ENCODE measurements at regions not wholly inside any gene's neighbourhood (a gene's known extent, or its start where the extent isn't known, plus 50 kb on each side); places are given as distances from the start of the nearest gene placed in this dataset.
"Not testable (repeated sequence)": the region's sequence is repeated elsewhere in the genome, so short reads cannot be mapped to it uniquely, and the experiment has no call there.

DNA sequence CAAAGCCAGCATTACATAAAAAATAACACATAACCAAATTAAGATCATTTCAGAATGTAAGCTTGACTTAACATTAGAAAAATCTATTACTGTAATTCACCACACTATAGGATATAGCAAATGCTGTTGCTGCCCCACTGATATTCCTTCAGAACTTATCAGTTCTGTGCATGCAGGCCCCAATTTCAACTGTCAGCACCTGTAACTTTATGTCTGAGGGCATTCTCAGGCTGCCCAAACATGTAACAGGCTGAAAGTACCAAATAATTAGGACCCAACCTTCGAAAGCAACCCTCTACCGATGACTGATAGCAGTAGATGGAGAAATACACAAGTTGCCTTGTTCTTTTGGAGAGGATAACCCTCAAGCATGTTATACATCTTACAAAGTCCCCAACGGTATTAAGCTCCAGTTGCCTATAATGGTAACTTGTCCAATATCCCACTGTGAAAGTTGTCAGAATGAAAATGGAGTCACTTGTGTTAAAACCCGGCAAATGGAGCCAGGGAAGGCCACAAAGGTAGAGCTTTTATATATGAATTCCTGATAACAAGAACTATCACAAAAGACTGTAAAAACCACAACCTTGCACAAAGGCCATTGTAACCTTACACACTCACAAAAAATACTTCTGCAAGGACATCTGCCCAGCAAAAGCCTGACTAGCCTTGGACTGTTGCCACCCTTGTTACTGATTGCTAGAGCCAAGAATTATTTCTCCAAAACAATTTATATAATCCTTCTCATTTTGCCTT lies 66.9 kb upstream of the ZNF746 start:
- Mint-ChIP-seq H3K27me3 (no peaks in the 10 kb centered on the region), H3K36me3 (ENCODE audit: low read depth) (peaks cover 91% of the 10 kb centered on the region), H3K27ac (no peak overlapping the region), H3K4me3 (no peak overlapping the region), H3K4me1 (ENCODE audit: low read depth) (peaks cover 17% of the 10 kb centered on the region), H3K9me3 (peaks cover 12% of the 10 kb centered on the region)
- no peak for DNase-seq

DNA sequence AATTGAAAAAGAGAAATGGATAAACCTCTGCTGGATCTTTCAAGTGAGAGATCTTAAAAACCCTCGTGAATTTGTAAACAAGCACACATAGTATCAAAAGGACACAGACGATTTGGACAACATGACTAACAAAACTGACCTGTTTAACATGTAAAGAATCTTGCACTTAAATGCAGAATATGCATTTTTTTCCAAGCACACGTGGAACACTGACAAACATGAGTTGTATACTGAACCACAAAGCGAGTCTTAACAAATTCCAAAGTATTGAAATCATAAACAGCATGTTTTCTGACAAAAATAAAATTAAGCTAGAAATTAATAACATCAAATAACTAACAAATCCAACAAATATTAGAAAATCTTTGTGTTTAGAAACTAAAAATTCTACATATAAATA lies 65.0 kb upstream of the ZNF746 start:
- H3K36me3 Mint-ChIP-seq (ENCODE audit: low read depth), result peaks cover 90% of the 10 kb centered on the region
- no peak overlapping the region for H3K27ac Mint-ChIP-seq
- DNase-seq, result no peak
- H3K9me3 Mint-ChIP-seq, result peaks cover 2% of the 10 kb centered on the region
- no peaks in the 10 kb centered on the region for H3K27me3 Mint-ChIP-seq
- no peak overlapping the region for H3K4me3 Mint-ChIP-seq
- H3K4me1 Mint-ChIP-seq (ENCODE audit: low read depth), result peaks cover 16% of the 10 kb centered on the region

DNA sequence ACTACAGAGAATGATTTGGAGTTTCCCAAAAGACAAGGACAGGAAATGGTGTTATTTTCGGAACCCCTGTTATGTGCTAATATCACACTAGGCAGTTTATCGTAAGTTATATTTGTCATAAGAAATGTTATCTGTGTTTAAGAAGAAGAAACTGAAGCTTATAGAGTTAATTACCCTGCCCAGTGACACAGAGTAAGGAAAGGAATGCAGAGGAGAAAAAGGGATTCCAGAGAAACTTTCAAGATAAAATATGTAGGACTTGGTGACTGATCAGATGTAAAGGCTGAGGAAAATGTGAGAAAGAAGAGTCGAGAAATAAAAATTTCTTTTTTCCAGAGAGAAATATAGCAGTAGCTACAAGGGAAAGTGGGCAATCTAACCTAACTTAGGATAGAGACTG lies 63.5 kb upstream of the ZNF746 start:
- Mint-ChIP-seq H3K27me3 (no peaks in the 10 kb centered on the region), H3K36me3 (ENCODE audit: low read depth) (peaks cover 87% of the 10 kb centered on the region), H3K4me3 (no peak overlapping the region), H3K9me3 (no peaks in the 10 kb centered on the region), H3K4me1 (ENCODE audit: low read depth) (peaks cover 11% of the 10 kb centered on the region), H3K27ac (no peak overlapping the region)
- no peak for DNase-seq

DNA sequence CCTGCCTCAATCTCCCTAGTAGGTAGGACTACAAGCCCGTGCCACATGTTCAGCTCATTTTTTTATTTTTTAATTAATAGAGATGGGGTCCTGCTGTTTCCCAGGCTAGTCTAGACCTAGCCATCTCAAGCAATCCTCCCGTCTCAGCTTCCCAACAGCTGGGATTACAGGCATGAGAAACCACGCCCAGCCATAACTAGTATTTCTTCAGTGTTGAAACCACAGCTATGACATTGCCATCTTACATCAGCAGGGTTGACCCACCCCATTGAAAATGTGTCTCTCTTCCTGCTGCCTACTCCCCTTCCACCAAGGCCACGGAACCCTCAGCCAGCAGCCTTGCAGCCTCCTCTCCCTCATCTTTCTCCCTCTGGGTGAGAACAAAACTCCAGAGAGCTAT lies 62.1 kb upstream of the ZNF746 start:
- no peaks in the 10 kb centered on the region for H3K27me3 Mint-ChIP-seq

DNA sequence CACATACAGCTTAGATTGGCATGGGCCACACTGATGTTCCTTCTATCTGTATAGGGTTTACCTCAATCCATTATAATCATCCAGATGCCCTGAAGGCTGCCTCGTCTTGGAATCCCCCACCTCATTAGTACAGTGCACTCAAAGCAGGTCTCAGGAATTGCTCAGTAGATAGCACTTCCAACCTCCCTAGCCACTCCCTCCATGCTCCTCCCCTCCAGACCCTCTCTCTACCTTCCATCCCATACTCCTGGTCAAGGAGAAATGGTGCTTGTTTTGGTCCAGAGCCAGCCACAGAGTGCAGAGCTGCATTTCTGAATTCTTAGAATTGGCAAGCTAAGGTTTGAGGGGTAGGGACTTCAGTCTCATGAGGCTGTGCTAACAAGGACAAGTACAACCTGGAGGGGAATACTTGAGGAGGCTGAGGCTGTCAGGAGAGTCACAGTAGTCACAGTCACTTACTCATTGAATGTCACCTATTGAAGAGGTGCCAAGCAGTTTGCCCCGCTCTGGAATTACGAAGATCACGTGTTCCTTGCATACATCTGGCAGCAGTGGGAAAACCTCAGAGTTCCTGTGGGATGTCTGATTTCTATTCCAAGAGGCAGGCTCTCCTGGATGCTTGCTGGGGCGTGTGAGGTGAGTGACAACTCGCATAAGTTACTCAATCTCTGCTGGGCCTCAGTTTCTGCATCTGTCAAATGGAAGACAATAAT lies 60.7 kb upstream of the ZNF746 start:
- Mint-ChIP-seq H3K4me1 (ENCODE audit: low read depth) (peaks cover 4% of the 10 kb centered on the region), H3K27ac (peak overlapping the region; percentile 58), H3K9me3 (no peaks in the 10 kb centered on the region), H3K27me3 (no peaks in the 10 kb centered on the region), H3K36me3 (ENCODE audit: low read depth) (peaks cover 72% of the 10 kb centered on the region), H3K4me3 (no peak overlapping the region)
- no peak for DNase-seq

More for the DNA sequence above, 62.1 kb upstream of the ZNF746 start:
- no peak overlapping the region for H3K27ac Mint-ChIP-seq
- peaks cover 81% of the 10 kb centered on the region for H3K36me3 Mint-ChIP-seq (ENCODE audit: low read depth)
- H3K4me1 Mint-ChIP-seq (ENCODE audit: low read depth), result peaks cover 4% of the 10 kb centered on the region
- no peaks in the 10 kb centered on the region for H3K9me3 Mint-ChIP-seq
- no peak for DNase-seq
- no peak overlapping the region for H3K4me3 Mint-ChIP-seq

DNA sequence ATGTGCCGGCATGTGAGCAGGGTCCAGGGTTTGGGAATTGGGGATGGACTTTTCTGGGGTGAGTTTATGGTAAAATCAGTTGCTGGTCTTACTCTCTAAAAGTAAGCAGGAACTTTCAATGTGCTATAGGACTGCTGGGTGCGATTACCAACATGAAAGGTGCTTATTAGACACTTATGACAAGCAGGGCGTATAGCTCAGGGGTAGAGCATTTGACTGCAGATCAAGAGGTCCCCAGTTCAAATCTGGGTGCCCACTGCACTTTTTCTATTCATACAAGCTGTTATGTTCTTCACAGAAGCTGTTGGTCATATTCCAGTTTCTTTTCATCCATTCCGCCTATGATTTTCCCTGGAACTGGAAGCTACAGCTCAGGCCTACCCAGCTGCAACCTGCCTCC lies 58.9 kb upstream of the ZNF746 start:
- not testable (repeated sequence) for DNase-seq; H3K4me1 Mint-ChIP-seq (ENCODE audit: low read depth); H3K27me3 Mint-ChIP-seq; H3K4me3 Mint-ChIP-seq; H3K9me3 Mint-ChIP-seq
- Mint-ChIP-seq H3K27ac (peak overlapping the region; percentile 28), H3K36me3 (ENCODE audit: low read depth) (peaks cover 77% of the 10 kb centered on the region)

DNA sequence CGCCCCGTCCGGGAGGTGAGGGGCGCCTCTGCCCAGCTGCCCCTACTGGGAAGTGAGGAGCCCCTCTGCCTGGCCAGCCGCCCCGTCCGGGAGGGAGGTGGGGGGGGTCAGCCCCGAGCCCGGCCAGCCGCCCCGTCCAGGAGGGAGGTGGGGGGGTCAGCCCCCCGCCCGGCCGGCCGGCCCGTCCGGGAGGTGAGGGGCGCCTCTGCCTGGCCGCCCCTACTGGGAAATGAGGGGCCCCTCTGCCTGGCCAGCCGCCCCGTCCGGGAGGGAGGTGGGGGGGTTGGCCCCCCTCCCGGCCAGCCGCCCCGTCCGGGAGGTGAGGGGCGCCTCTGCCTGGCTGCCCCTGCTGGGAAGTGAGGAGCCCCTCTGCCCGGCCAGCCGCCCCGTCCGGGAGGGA lies 57.2 kb upstream of the ZNF746 start:
- not testable (repeated sequence) for H3K27ac Mint-ChIP-seq; H3K9me3 Mint-ChIP-seq; H3K4me1 Mint-ChIP-seq (ENCODE audit: low read depth); H3K27me3 Mint-ChIP-seq; H3K4me3 Mint-ChIP-seq; DNase-seq
- peaks cover 77% of the 10 kb centered on the region for H3K36me3 Mint-ChIP-seq (ENCODE audit: low read depth)

DNA sequence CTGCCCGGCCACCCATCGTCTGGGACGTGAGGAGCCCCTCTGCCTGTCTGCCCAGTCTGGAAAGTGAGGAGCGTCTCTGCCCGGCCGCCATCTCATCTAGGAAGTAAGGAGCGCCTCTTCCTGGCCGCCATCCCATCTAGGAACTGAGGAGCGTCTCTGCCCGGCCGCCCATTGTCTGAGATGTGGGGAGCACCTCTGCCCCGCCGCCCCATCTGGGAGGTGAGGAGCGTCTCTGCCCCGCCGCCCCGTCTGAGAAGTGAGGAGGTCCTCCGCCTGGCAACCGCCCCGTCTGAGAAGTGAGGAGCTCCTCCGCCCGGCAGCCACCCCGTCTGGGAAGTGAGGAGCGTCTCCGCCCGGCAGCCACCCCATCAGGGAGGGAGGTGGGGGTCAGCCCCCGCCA lies 56.4 kb upstream of the ZNF746 start:
- not testable (repeated sequence) for H3K4me3 Mint-ChIP-seq; H3K4me1 Mint-ChIP-seq (ENCODE audit: low read depth); H3K27me3 Mint-ChIP-seq; DNase-seq; H3K9me3 Mint-ChIP-seq; H3K27ac Mint-ChIP-seq
- peaks cover 79% of the 10 kb centered on the region for H3K36me3 Mint-ChIP-seq (ENCODE audit: low read depth)

DNA sequence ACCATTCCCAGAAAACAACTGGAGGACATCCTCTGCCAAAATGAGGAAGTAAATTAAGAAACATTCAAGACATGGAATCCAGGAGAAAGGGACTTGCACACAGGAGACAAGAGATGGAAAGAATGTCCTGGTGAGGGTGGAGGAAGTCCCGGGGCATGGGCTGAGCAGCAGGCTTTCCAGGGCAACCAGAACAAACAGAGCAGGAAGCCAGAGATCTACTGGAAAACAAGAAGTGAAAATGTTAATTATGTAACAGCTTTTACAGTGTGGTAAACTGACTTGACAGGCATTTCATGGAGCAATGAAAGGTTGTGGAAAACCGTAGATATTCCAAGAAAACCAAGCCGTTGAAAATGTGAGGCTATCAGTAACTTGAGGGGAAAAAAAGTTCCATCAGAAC lies 55.2 kb upstream of the ZNF746 start:
- Mint-ChIP-seq H3K36me3 (ENCODE audit: low read depth) (peaks cover 80% of the 10 kb centered on the region), H3K9me3 (no peaks in the 10 kb centered on the region), H3K27me3 (no peaks in the 10 kb centered on the region), H3K4me1 (ENCODE audit: low read depth) (no peaks in the 10 kb centered on the region), H3K4me3 (no peak overlapping the region), H3K27ac (no peak overlapping the region)
- no peak for DNase-seq

Data from activated T-cell treated with anti-CD3 and anti-CD28 coated beads, Interleukin-2, amount 50 U/mL, for 24 hours (primary cell).